ENCODE measurements at regions not wholly inside any gene's neighbourhood (a gene's known extent, or its start where the extent isn't known, plus 50 kb on each side); places are given as distances from the start of the nearest gene placed in this dataset.

- no peaks in the 10 kb centered on the region for H3K27me3 ChIP-seq (ENCODE audit: insufficient read depth, low read length)
- no peaks in the 10 kb centered on the region for H3K79me2 ChIP-seq (ENCODE audit: control insufficient read depth, insufficient read depth, low read length, poor library complexity)
- whole genome bisulfite sequencing (ENCODE audit: extremely low coverage, insufficient coverage, insufficient read length), result no CpG with 5 or more reads among the region's 1 CpG
- H3K4me3 ChIP-seq (ENCODE audit: low read depth, low read length), result no peak overlapping the region
- peak in 1 of 2 donors; percentile 16 for DNase-seq
- no peaks in the 10 kb centered on the region for H3K79me1 ChIP-seq (ENCODE audit: low read length)
- H3K23ac ChIP-seq (ENCODE audit: low read length), result no peak overlapping the region
- no peak overlapping the region for H4K8ac ChIP-seq (ENCODE audit: low read depth, low read length)
- no peak overlapping the region for H2AFZ ChIP-seq (ENCODE audit: insufficient read depth, low read length, poor library complexity)
- no peak overlapping the region for H3K4me2 ChIP-seq (ENCODE audit: low read length)
- no peak overlapping the region for H3K14ac ChIP-seq (ENCODE audit: low read length)
- H4K91ac ChIP-seq (ENCODE audit: low read depth, low read length), result no peak overlapping the region
- no peaks in the 10 kb centered on the region for H3K4me1 ChIP-seq (ENCODE audit: control insufficient read depth in 1 of 2, insufficient read depth in 2 of 2, low read length in 2 of 2)
- no peak overlapping the region for H2BK120ac ChIP-seq (ENCODE audit: insufficient read depth, low read length, poor library complexity)
- no peak overlapping the region for H3K4ac ChIP-seq (ENCODE audit: low read depth, low read length)
- no peaks in the 10 kb centered on the region for H3K36me3 ChIP-seq (ENCODE audit: control insufficient read depth in 1 of 2, insufficient read depth in 2 of 2, low read length in 2 of 2)
- no peak overlapping the region for H2BK12ac ChIP-seq (ENCODE audit: low read length)
- no peak overlapping the region for H2BK5ac ChIP-seq (ENCODE audit: low read depth, low read length, poor library complexity)
- no peak overlapping the region for H3K9ac ChIP-seq (ENCODE audit: low read length)
- H3K27ac ChIP-seq (ENCODE audit: low read depth, low read length), result no peak overlapping the region
- H3K9me3 ChIP-seq (ENCODE audit: insufficient read depth, low read depth, low read length), result no peaks in the 10 kb centered on the region
- no peak overlapping the region for H3K18ac ChIP-seq (ENCODE audit: low read length)
- no peak overlapping the region for H4K12ac ChIP-seq (ENCODE audit: low read depth, low read length)
- H2AK5ac ChIP-seq (ENCODE audit: low read length), result no peak overlapping the region
These were observed 930.5 kb upstream of the NOVA1 start for GRCh38 chr14:27528328-27528727.

GRCh38 chr14:27536748-27537147 lies 938.9 kb upstream of the NOVA1 start:
- no peak overlapping the region for H2AFZ ChIP-seq (ENCODE audit: insufficient read depth, low read length, poor library complexity)
- H3K9ac ChIP-seq (ENCODE audit: low read length), result no peak overlapping the region
- H4K8ac ChIP-seq (ENCODE audit: low read depth, low read length), result no peak overlapping the region

GRCh38 chr14:27546111-27546510 lies 948.3 kb upstream of the NOVA1 start:
- Histone ChIP-seq H3K23ac (ENCODE audit: low read length) (no peak overlapping the region), H2BK120ac (ENCODE audit: insufficient read depth, low read length, poor library complexity) (no peak overlapping the region), H3K14ac (ENCODE audit: low read length) (no peak overlapping the region), H3K4me1 (ENCODE audit: control insufficient read depth in 1 of 2, insufficient read depth in 2 of 2, low read length in 2 of 2) (no peaks in the 10 kb centered on the region), H3K79me1 (ENCODE audit: low read length) (no peaks in the 10 kb centered on the region), H3K27me3 (ENCODE audit: insufficient read depth, low read length) (no peaks in the 10 kb centered on the region), H2AK5ac (ENCODE audit: low read length) (no peak overlapping the region), H3K79me2 (ENCODE audit: control insufficient read depth, insufficient read depth, low read length, poor library complexity) (no peaks in the 10 kb centered on the region), H3K18ac (ENCODE audit: low read length) (no peak overlapping the region), H3K4me3 (ENCODE audit: low read depth, low read length) (no peak overlapping the region), H2BK5ac (ENCODE audit: low read depth, low read length, poor library complexity) (no peak overlapping the region), H2BK12ac (ENCODE audit: low read length) (no peak overlapping the region), H4K91ac (ENCODE audit: low read depth, low read length) (no peak overlapping the region), H3K36me3 (ENCODE audit: control insufficient read depth in 1 of 2, insufficient read depth in 2 of 2, low read length in 2 of 2) (no peaks in the 10 kb centered on the region), H4K12ac (ENCODE audit: low read depth, low read length) (no peak overlapping the region), H3K27ac (ENCODE audit: low read depth, low read length) (no peak overlapping the region), H3K4me2 (ENCODE audit: low read length) (no peak overlapping the region), H2AFZ (ENCODE audit: insufficient read depth, low read length, poor library complexity) (no peak overlapping the region), H3K4ac (ENCODE audit: low read depth, low read length) (no peak overlapping the region), H4K8ac (ENCODE audit: low read depth, low read length) (no peak overlapping the region), H3K9me3 (ENCODE audit: insufficient read depth, low read depth, low read length) (peaks cover 4% of the 10 kb centered on the region), H3K9ac (ENCODE audit: low read length) (no peak overlapping the region)
- no peak for DNase-seq
- WGBS (ENCODE audit: extremely low coverage, insufficient coverage, insufficient read length), result no CpG with 5 or more reads among the region's 2 CpGs

More at GRCh38 chr14:27536748-27537147, 938.9 kb upstream of the NOVA1 start:
- H3K4me1 ChIP-seq (ENCODE audit: control insufficient read depth in 1 of 2, insufficient read depth in 2 of 2, low read length in 2 of 2), result no peaks in the 10 kb centered on the region
- H3K4ac ChIP-seq (ENCODE audit: low read depth, low read length), result no peak overlapping the region
- no peak overlapping the region for H3K4me2 ChIP-seq (ENCODE audit: low read length)
- no peaks in the 10 kb centered on the region for H3K36me3 ChIP-seq (ENCODE audit: control insufficient read depth in 1 of 2, insufficient read depth in 2 of 2, low read length in 2 of 2)
- no peak overlapping the region for H3K18ac ChIP-seq (ENCODE audit: low read length)
- no peak overlapping the region for H3K27ac ChIP-seq (ENCODE audit: low read depth, low read length)
- no peak overlapping the region for H4K12ac ChIP-seq (ENCODE audit: low read depth, low read length)
- H3K9me3 ChIP-seq (ENCODE audit: insufficient read depth, low read depth, low read length), result no peaks in the 10 kb centered on the region
- no peak overlapping the region for H2BK5ac ChIP-seq (ENCODE audit: low read depth, low read length, poor library complexity)
- H3K23ac ChIP-seq (ENCODE audit: low read length), result no peak overlapping the region
- no peak overlapping the region for H2BK12ac ChIP-seq (ENCODE audit: low read length)
- no peak overlapping the region for H3K4me3 ChIP-seq (ENCODE audit: low read depth, low read length)
- DNase-seq, result no peak
- no peaks in the 10 kb centered on the region for H3K27me3 ChIP-seq (ENCODE audit: insufficient read depth, low read length)
- no peak overlapping the region for H2AK5ac ChIP-seq (ENCODE audit: low read length)
- no peaks in the 10 kb centered on the region for H3K79me2 ChIP-seq (ENCODE audit: control insufficient read depth, insufficient read depth, low read length, poor library complexity)
- WGBS (ENCODE audit: extremely low coverage, insufficient coverage, insufficient read length), result no CpG with 5 or more reads among the region's 3 CpGs
- no peak overlapping the region for H4K91ac ChIP-seq (ENCODE audit: low read depth, low read length)
- no peaks in the 10 kb centered on the region for H3K79me1 ChIP-seq (ENCODE audit: low read length)
- H2BK120ac ChIP-seq (ENCODE audit: insufficient read depth, low read length, poor library complexity), result no peak overlapping the region
- no peak overlapping the region for H3K14ac ChIP-seq (ENCODE audit: low read length)

GRCh38 chr14:27553790-27554189 lies 956.0 kb upstream of the NOVA1 start:
- Histone ChIP-seq H3K4me2 (ENCODE audit: low read length) (no peak overlapping the region), H3K9me3 (ENCODE audit: insufficient read depth, low read depth, low read length) (peaks cover 1% of the 10 kb centered on the region), H3K79me1 (ENCODE audit: low read length) (no peaks in the 10 kb centered on the region), H4K12ac (ENCODE audit: low read depth, low read length) (no peak overlapping the region), H3K9ac (ENCODE audit: low read length) (no peak overlapping the region), H2BK120ac (ENCODE audit: insufficient read depth, low read length, poor library complexity) (no peak overlapping the region), H3K14ac (ENCODE audit: low read length) (no peak overlapping the region), H2AK5ac (ENCODE audit: low read length) (no peak overlapping the region), H4K91ac (ENCODE audit: low read depth, low read length) (no peak overlapping the region), H3K27me3 (ENCODE audit: insufficient read depth, low read length) (no peaks in the 10 kb centered on the region), H2AFZ (ENCODE audit: insufficient read depth, low read length, poor library complexity) (no peak overlapping the region), H3K18ac (ENCODE audit: low read length) (no peak overlapping the region), H3K4me1 (ENCODE audit: control insufficient read depth in 1 of 2, insufficient read depth in 2 of 2, low read length in 2 of 2) (no peaks in the 10 kb centered on the region), H4K8ac (ENCODE audit: low read depth, low read length) (no peak overlapping the region), H3K23ac (ENCODE audit: low read length) (no peak overlapping the region), H2BK5ac (ENCODE audit: low read depth, low read length, poor library complexity) (no peak overlapping the region), H3K27ac (ENCODE audit: low read depth, low read length) (no peak overlapping the region), H3K79me2 (ENCODE audit: control insufficient read depth, insufficient read depth, low read length, poor library complexity) (no peaks in the 10 kb centered on the region), H3K36me3 (ENCODE audit: control insufficient read depth in 1 of 2, insufficient read depth in 2 of 2, low read length in 2 of 2) (no peaks in the 10 kb centered on the region), H3K4ac (ENCODE audit: low read depth, low read length) (no peak overlapping the region), H2BK12ac (ENCODE audit: low read length) (no peak overlapping the region), H3K4me3 (ENCODE audit: low read depth, low read length) (no peak overlapping the region)
- no peak for DNase-seq
- no CpG with 5 or more reads among the region's 2 CpGs for WGBS (ENCODE audit: extremely low coverage, insufficient coverage, insufficient read length)
